ENCODE measurements at regions not wholly inside any gene's neighbourhood (a gene's known extent, or its start where the extent isn't known, plus 50 kb on each side); places are given as distances from the start of the nearest gene placed in this dataset.

DNA sequence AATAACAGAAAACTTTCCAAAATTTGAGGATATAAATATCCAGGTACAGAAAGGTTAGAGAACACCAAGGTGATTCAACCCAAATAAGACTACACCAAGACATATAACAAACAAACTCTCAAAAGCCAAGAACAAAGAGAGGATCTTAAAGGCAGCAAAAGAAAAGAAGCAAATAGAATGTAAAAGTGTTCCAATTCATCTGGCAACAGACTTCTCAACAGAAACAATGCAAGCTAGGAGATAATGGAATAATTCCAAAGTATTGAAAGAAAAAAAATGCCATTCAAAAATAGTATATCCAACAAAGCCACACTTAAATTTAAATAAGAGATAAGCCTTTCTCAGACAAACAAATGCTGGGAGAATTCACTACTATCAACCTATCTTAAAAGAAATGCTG, 153.0 kb upstream of the FAT3 start:
- ChIA-PET CTCF (no interaction called here), POLR2A (no interaction called here)
- H3K36me3 ChIP-seq (ENCODE audit: control insufficient read depth in 4 of 4, insufficient read depth in 4 of 4, low read length in 3 of 4) = no peaks in the 10 kb centered on the region
- no peak for DNase-seq
- no peak overlapping the region for H3K4me3 ChIP-seq (ENCODE audit: control insufficient read depth in 1 of 7, extremely low read depth in 1 of 7, insufficient read depth in 4 of 7, low read depth in 2 of 7, low read length in 6 of 7)
- H3K4me1 ChIP-seq (ENCODE audit: control extremely low read depth in 1 of 4, control insufficient read depth in 4 of 4, insufficient read depth in 4 of 4, low read length in 3 of 4) = no peaks in the 10 kb centered on the region
- no peaks in the 10 kb centered on the region for H3K27me3 ChIP-seq (replicated peaks in 2 of 5; ENCODE audit: control insufficient read depth in 4 of 5, insufficient read depth in 5 of 5, low read length in 4 of 5)
- H3K9me3 ChIP-seq (ENCODE audit: control extremely low read depth in 1 of 5, control insufficient read depth in 4 of 5, insufficient read depth in 2 of 5, low read depth in 1 of 5, low read length in 4 of 5) = peaks cover 0 to 1% (median 0%) of the 10 kb centered on the region in 5 experiments
- H3K27ac ChIP-seq (ENCODE audit: insufficient read depth in 1 of 2, low read depth in 1 of 2, low read length in 2 of 2, poor library complexity in 1 of 2, severe bottlenecking in 2 of 2) = no peak overlapping the region

DNA sequence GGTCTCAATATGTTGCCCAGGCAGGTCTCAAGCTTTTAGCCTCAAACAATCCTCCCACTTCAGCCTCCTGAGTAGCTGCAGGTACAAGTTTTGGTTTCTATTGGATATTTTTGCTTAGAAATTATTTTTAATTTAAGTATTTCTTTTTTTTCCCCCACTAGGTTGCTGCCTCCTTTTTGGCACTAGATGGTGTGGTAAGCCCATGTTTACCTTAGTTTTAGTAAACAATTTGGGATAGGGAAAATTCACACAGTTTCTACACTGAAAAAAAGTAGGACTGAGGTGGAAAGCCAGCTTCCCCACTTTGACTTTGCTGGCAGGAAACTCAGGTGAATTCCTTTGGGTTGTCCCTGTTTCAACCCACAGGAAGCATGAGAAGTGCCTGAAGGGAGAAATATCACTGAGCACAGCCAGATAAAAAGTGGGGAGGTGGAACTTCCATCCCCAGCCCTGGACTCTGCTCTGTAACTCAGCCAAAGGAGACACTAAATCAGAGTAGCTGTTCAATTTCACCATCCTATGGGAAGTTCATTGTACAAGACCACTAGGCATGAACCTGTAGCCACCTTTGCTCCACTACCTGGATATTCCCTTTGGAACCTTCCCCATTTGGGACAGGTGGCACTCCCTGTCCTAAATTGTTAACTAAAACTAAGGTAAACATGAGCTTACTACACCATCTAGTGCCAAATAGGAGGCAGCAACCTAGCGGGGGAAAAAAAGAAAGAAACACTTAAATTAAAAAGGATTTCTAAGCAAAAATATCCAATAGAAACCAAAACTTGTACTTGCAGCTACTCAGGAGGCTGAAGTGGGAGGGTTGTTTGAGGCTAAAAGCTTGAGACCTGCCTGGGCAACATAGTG, 154.4 kb upstream of the FAT3 start:
- no CpG with 5 or more reads among the region's 1 CpG for WGBS (ENCODE audit: insufficient coverage)

GRCh38 chr11:92067016-92067415, 157.6 kb upstream of the FAT3 start:
- Histone ChIP-seq H3K4me1 (ENCODE audit: control extremely low read depth in 1 of 4, control insufficient read depth in 4 of 4, insufficient read depth in 4 of 4, low read length in 3 of 4) (no peaks in the 10 kb centered on the region), H3K9me3 (ENCODE audit: control extremely low read depth in 1 of 5, control insufficient read depth in 4 of 5, insufficient read depth in 2 of 5, low read depth in 1 of 5, low read length in 4 of 5) (peaks cover 0 to under 1% (median 0%) of the 10 kb centered on the region in 5 experiments), H3K27ac (ENCODE audit: insufficient read depth in 1 of 2, low read depth in 1 of 2, low read length in 2 of 2, poor library complexity in 1 of 2, severe bottlenecking in 2 of 2) (no peak overlapping the region), H3K27me3 (replicated peaks in 2 of 5; ENCODE audit: control insufficient read depth in 4 of 5, insufficient read depth in 5 of 5, low read length in 4 of 5) (no peaks in the 10 kb centered on the region), H3K36me3 (ENCODE audit: control insufficient read depth in 4 of 4, insufficient read depth in 4 of 4, low read length in 3 of 4) (no peaks in the 10 kb centered on the region), H3K4me3 (ENCODE audit: control insufficient read depth in 1 of 7, extremely low read depth in 1 of 7, insufficient read depth in 4 of 7, low read depth in 2 of 7, low read length in 6 of 7) (no peak overlapping the region)
- CTCF ChIA-PET = no interaction called here
- no peak for DNase-seq
- POLR2A ChIA-PET = no interaction called here

More for the DNA sequence above, 154.4 kb upstream of the FAT3 start:
- ChIA-PET POLR2A (no interaction called here), CTCF (no interaction called here)
- Histone ChIP-seq H3K4me3 (ENCODE audit: control insufficient read depth in 1 of 7, extremely low read depth in 1 of 7, insufficient read depth in 4 of 7, low read depth in 2 of 7, low read length in 6 of 7) (no peak overlapping the region), H3K27me3 (replicated peaks in 2 of 5; ENCODE audit: control insufficient read depth in 4 of 5, insufficient read depth in 5 of 5, low read length in 4 of 5) (no peaks in the 10 kb centered on the region), H3K27ac (ENCODE audit: insufficient read depth in 1 of 2, low read depth in 1 of 2, low read length in 2 of 2, poor library complexity in 1 of 2, severe bottlenecking in 2 of 2) (no peak overlapping the region), H3K4me1 (ENCODE audit: control extremely low read depth in 1 of 4, control insufficient read depth in 4 of 4, insufficient read depth in 4 of 4, low read length in 3 of 4) (no peaks in the 10 kb centered on the region), H3K9me3 (ENCODE audit: control extremely low read depth in 1 of 5, control insufficient read depth in 4 of 5, insufficient read depth in 2 of 5, low read depth in 1 of 5, low read length in 4 of 5) (peaks cover 0 to 1% (median 0%) of the 10 kb centered on the region in 5 experiments), H3K36me3 (ENCODE audit: control insufficient read depth in 4 of 4, insufficient read depth in 4 of 4, low read length in 3 of 4) (no peaks in the 10 kb centered on the region)
- no peak for DNase-seq

DNA sequence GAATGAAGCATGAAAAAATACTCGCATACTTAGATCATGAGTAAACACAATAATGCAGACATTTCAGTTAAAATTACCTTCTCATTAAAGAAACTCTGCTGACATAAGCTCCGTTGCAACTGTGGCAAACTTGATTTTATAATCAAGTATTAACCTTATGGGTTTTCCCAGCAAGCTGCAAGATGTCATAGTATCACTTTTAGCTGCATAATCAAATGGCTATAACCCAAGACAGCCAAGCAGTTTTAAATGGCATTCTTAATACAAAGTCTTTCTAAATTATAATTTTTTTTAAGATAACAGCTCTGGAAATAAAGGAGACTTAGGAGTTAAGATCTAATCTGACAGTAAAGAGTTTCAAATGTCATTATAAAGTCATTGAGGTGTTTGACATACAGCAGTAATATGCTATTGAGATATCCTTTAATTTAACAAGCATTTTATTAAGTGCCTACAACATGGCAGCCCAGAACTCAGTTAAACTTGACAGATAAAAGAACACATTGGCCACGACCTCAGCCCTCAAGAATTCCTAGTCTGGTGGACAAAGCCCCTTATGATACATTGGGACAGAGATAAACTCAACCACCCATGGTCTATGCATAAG, 163.1 kb upstream of the FAT3 start:
- ChIA-PET POLR2A (no interaction called here), CTCF (no interaction called here)
- Histone ChIP-seq H3K9me3 (ENCODE audit: control extremely low read depth in 1 of 5, control insufficient read depth in 4 of 5, insufficient read depth in 2 of 5, low read depth in 1 of 5, low read length in 4 of 5) (no peaks in the 10 kb centered on the region), H3K4me1 (ENCODE audit: control extremely low read depth in 1 of 4, control insufficient read depth in 4 of 4, insufficient read depth in 4 of 4, low read length in 3 of 4) (no peaks in the 10 kb centered on the region), H3K27me3 (replicated peaks in 2 of 5; ENCODE audit: control insufficient read depth in 4 of 5, insufficient read depth in 5 of 5, low read length in 4 of 5) (no peaks in the 10 kb centered on the region), H3K4me3 (ENCODE audit: control insufficient read depth in 1 of 7, extremely low read depth in 1 of 7, insufficient read depth in 4 of 7, low read depth in 2 of 7, low read length in 6 of 7) (no peak overlapping the region), H3K36me3 (ENCODE audit: control insufficient read depth in 4 of 4, insufficient read depth in 4 of 4, low read length in 3 of 4) (no peaks in the 10 kb centered on the region), H3K27ac (ENCODE audit: insufficient read depth in 1 of 2, low read depth in 1 of 2, low read length in 2 of 2, poor library complexity in 1 of 2, severe bottlenecking in 2 of 2) (no peak overlapping the region)
- no peak for DNase-seq
- 55% methylated on average over 2 of the region's 3 CpGs for WGBS (ENCODE audit: insufficient coverage)

GRCh38 chr11:92057849-92058442, 166.7 kb upstream of the FAT3 start:
- POLR2A ChIA-PET = no interaction called here
- H3K27me3 ChIP-seq (replicated peaks in 2 of 5; ENCODE audit: control insufficient read depth in 4 of 5, insufficient read depth in 5 of 5, low read length in 4 of 5) = no peaks in the 10 kb centered on the region
- no peak overlapping the region for H3K27ac ChIP-seq (ENCODE audit: insufficient read depth in 1 of 2, low read depth in 1 of 2, low read length in 2 of 2, poor library complexity in 1 of 2, severe bottlenecking in 2 of 2)
- WGBS (ENCODE audit: insufficient coverage) = no CpG with 5 or more reads among the region's 2 CpGs
- no peaks in the 10 kb centered on the region for H3K9me3 ChIP-seq (ENCODE audit: control extremely low read depth in 1 of 5, control insufficient read depth in 4 of 5, insufficient read depth in 2 of 5, low read depth in 1 of 5, low read length in 4 of 5)
- no peak overlapping the region for H3K4me3 ChIP-seq (ENCODE audit: control insufficient read depth in 1 of 7, extremely low read depth in 1 of 7, insufficient read depth in 4 of 7, low read depth in 2 of 7, low read length in 6 of 7)
- no peaks in the 10 kb centered on the region for H3K36me3 ChIP-seq (ENCODE audit: control insufficient read depth in 4 of 4, insufficient read depth in 4 of 4, low read length in 3 of 4)
- DNase-seq = no peak
- CTCF ChIA-PET = no interaction called here
- H3K4me1 ChIP-seq (ENCODE audit: control extremely low read depth in 1 of 4, control insufficient read depth in 4 of 4, insufficient read depth in 4 of 4, low read length in 3 of 4) = no peaks in the 10 kb centered on the region

DNA sequence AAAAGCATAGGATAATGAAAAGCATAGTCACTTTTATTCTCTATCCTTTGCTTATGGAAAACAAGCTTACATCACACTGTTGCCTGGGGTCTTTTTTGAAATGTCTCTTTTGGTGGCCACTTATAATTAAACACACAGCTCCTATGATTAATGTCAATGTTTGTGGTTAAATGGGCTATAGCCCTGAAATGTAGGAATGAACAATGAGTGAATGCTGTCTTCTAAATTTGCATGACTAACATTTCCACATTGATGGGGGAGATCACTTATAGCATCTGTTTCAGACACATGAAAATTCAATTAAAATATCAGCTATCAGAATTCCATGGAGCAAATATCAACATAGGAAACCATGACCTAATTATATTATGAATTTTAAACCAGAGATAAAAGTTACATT, 171.4 kb upstream of the FAT3 start:
- ChIA-PET CTCF (no interaction called here), POLR2A (no interaction called here)
- no peaks in the 10 kb centered on the region for H3K4me1 ChIP-seq (ENCODE audit: control extremely low read depth in 1 of 4, control insufficient read depth in 4 of 4, insufficient read depth in 4 of 4, low read length in 3 of 4)
- H3K27me3 ChIP-seq (replicated peaks in 2 of 5; ENCODE audit: control insufficient read depth in 4 of 5, insufficient read depth in 5 of 5, low read length in 4 of 5) = no peaks in the 10 kb centered on the region
- H3K9me3 ChIP-seq (ENCODE audit: control extremely low read depth in 1 of 5, control insufficient read depth in 4 of 5, insufficient read depth in 2 of 5, low read depth in 1 of 5, low read length in 4 of 5) = no peaks in the 10 kb centered on the region
- H3K4me3 ChIP-seq (ENCODE audit: control insufficient read depth in 1 of 7, extremely low read depth in 1 of 7, insufficient read depth in 4 of 7, low read depth in 2 of 7, low read length in 6 of 7) = no peak overlapping the region
- no peak for DNase-seq
- no peak overlapping the region for H3K27ac ChIP-seq (ENCODE audit: insufficient read depth in 1 of 2, low read depth in 1 of 2, low read length in 2 of 2, poor library complexity in 1 of 2, severe bottlenecking in 2 of 2)
- H3K36me3 ChIP-seq (ENCODE audit: control insufficient read depth in 4 of 4, insufficient read depth in 4 of 4, low read length in 3 of 4) = no peaks in the 10 kb centered on the region

- ChIA-PET POLR2A (no interaction called here), CTCF (no interaction called here)
- no peak for DNase-seq
- Histone ChIP-seq H3K4me3 (ENCODE audit: control insufficient read depth in 1 of 7, extremely low read depth in 1 of 7, insufficient read depth in 4 of 7, low read depth in 2 of 7, low read length in 6 of 7) (no peak overlapping the region), H3K27ac (ENCODE audit: insufficient read depth in 1 of 2, low read depth in 1 of 2, low read length in 2 of 2, poor library complexity in 1 of 2, severe bottlenecking in 2 of 2) (no peak overlapping the region), H3K9me3 (ENCODE audit: control extremely low read depth in 1 of 5, control insufficient read depth in 4 of 5, insufficient read depth in 2 of 5, low read depth in 1 of 5, low read length in 4 of 5) (no peaks in the 10 kb centered on the region), H3K36me3 (ENCODE audit: control insufficient read depth in 4 of 4, insufficient read depth in 4 of 4, low read length in 3 of 4) (no peaks in the 10 kb centered on the region), H3K27me3 (replicated peaks in 2 of 5; ENCODE audit: control insufficient read depth in 4 of 5, insufficient read depth in 5 of 5, low read length in 4 of 5) (no peaks in the 10 kb centered on the region), H3K4me1 (ENCODE audit: control extremely low read depth in 1 of 4, control insufficient read depth in 4 of 4, insufficient read depth in 4 of 4, low read length in 3 of 4) (no peaks in the 10 kb centered on the region)
- 67% methylated on average over 1 of the region's 2 CpGs for WGBS (ENCODE audit: insufficient coverage)
These were observed 174.3 kb upstream of the FAT3 start for GRCh38 chr11:92050305-92050704.
